MCF 10A (cell line): ENCODE measurements at regions not wholly inside any gene's neighbourhood (a gene's known extent, or its start where the extent isn't known, plus 50 kb on each side); places are given as distances from the start of the nearest gene placed in this dataset.

Source experiments
- BruUV-seq: library from RNA; stranded (reverse); fragments of 400-500 nt; replicated peaks from 2 replicates; lab custom pipeline; 2021; lab: Mats Ljungman, UMichigan
- CTCF ChIA-PET: fragments of 300-600 bp; sonication (Branson Sonifier 250); formaldehyde crosslinking; extraction: SDS; loops from one replicate; lab custom pipeline; 2021; ENCODE audit warnings: antibody characterized with exemption, inconsistent platforms; lab: Yijun Ruan, JAX
- POLR2A ChIA-PET: fragments of 300-600, 350-650 bp; sonication (Branson Sonifier 250); formaldehyde crosslinking; extraction: SDS; loops from one replicate; lab custom pipeline; 2020; ENCODE audit warnings: antibody characterized with exemption, inconsistent platforms; lab: Yijun Ruan, JAX
- DNase-seq: peaks from one replicate; pipeline ENCODE4 v3.0.0-alpha.2; 2018; ENCODE audit not compliant: unreplicated experiment
- H3K27ac Mint-ChIP-seq: one replicate; pipeline ENCODE4 v1.8.0; 2022; ENCODE audit warnings: mild to moderate bottlenecking, low read depth, mixed read lengths; ENCODE audit not compliant: unreplicated experiment
- H3K27me3 Mint-ChIP-seq: one replicate; pipeline ENCODE4 v1.8.0; 2022; ENCODE audit warnings: mixed read lengths; ENCODE audit not compliant: insufficient read depth, unreplicated experiment
- H3K36me3 Mint-ChIP-seq: one replicate; pipeline ENCODE4 v1.8.0; 2022; ENCODE audit warnings: mild to moderate bottlenecking, moderate library complexity, mixed read lengths; ENCODE audit not compliant: insufficient read depth, unreplicated experiment
- H3K4me1 Mint-ChIP-seq: one replicate; pipeline ENCODE4 v1.8.0; 2022; ENCODE audit warnings: mixed read lengths; ENCODE audit not compliant: insufficient read depth, unreplicated experiment
- H3K4me3 Mint-ChIP-seq: one replicate; pipeline ENCODE4 v1.8.0; 2022; ENCODE audit warnings: mild to moderate bottlenecking, moderate library complexity, mixed read lengths; ENCODE audit not compliant: unreplicated experiment
- H3K9me3 Mint-ChIP-seq: one replicate; pipeline ENCODE4 v1.8.0; 2022; ENCODE audit warnings: mixed read lengths; ENCODE audit not compliant: unreplicated experiment
- CTCF ChIP-seq: fragments of 200-600 bp; IDR thresholded peaks from one replicate; pipeline ENCODE4 v1.8.0; 2022; ENCODE audit warnings: antibody characterized with exemption, mild to moderate bottlenecking; ENCODE audit not compliant: unreplicated experiment
- intact Hi-C: fragments of 100-400 bp; cut with micrococcal nuclease; formaldehyde crosslinking; loops from 2 replicates; pipeline ENCODE4 v1.14.1; 2022

- peaks cover 20% of the 10 kb centered on the region for H3K9me3 Mint-ChIP-seq
- H3K27ac Mint-ChIP-seq, result no peak overlapping the region
- CTCF ChIA-PET, result no interaction called here
- intact Hi-C loops, result no loop called here
- BruUV-seq, result no TSS peak
- DNase-seq, result no peak
- H3K4me3 Mint-ChIP-seq, result no peak overlapping the region
- TF ChIP-seq CTCF, result no peak
- no peaks in the 10 kb centered on the region for H3K4me1 Mint-ChIP-seq
- POLR2A ChIA-PET, result no interaction called here
- H3K27me3 Mint-ChIP-seq, result peaks cover 9% of the 10 kb centered on the region
- H3K36me3 Mint-ChIP-seq, result no peaks in the 10 kb centered on the region
Observed at GRCh38 chr11:116438651-116439360, 334.0 kb downstream of the BUD13 start.

DNA sequence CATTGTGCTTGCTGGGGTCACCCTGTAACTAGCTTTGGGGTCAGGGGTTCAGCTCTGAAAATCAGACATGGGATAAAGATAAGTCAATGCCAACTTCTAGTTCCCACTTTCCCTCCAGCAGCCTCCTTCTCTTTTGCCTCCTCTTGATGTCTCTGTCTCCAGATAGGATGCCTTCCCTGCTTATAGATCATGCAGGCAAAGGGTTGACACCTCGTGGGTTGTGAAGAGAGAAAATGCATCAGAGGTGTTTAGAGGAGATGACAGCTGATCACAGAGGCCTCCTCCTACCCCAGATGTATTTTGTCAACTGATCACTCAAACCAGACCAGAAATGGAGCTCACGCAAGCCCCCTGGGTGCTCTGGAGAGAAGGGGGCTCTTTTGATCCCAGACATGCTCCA lies 337.8 kb downstream of the BUD13 start:
- Mint-ChIP-seq H3K27ac (no peak overlapping the region), H3K27me3 (peaks cover 9% of the 10 kb centered on the region), H3K36me3 (no peaks in the 10 kb centered on the region), H3K4me1 (no peaks in the 10 kb centered on the region), H3K9me3 (peaks cover 23% of the 10 kb centered on the region), H3K4me3 (no peak overlapping the region)
- TF ChIP-seq CTCF, result no peak
- BruUV-seq, result no TSS peak
- POLR2A ChIA-PET, result interaction anchor here (0.7 kb wide), 1 partner anchor 39 kb away, joined by 4 read pairs; no protein-coding TSS in a partner anchor
- CTCF ChIA-PET, result interaction anchor here (0.7 kb wide), 1 partner anchor 210 kb away, joined by 3 read pairs; no protein-coding TSS in a partner anchor
- DNase-seq, result no peak
- intact Hi-C loops, result no loop called here

DNA sequence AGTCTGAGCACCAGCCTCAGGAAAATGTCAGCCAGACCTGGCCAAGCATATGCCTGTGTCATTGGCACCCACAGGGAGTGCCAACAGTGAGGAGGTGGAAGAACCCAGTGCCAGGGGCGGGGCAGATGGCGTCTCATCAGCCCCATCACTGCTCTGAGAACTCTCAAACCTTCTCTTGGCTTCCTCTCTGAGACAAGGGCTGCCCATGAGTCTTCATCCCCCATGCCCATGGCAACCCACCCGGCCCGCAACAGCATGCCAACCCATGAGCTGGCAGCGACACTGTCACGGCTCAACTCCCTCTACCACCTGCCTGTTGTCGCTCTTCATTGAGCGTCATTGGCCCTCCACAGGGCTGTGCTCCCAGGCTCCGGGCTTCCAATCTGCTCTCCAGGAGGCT lies 340.5 kb downstream of the BUD13 start:
- H3K4me3 Mint-ChIP-seq, result no peak overlapping the region
- H3K36me3 Mint-ChIP-seq, result no peaks in the 10 kb centered on the region
- DNase-seq, result no peak
- ChIA-PET CTCF (no interaction called here), POLR2A (no interaction called here)
- intact Hi-C loops, result no loop called here
- H3K27me3 Mint-ChIP-seq, result no peaks in the 10 kb centered on the region
- peaks cover 17% of the 10 kb centered on the region for H3K9me3 Mint-ChIP-seq
- no peaks in the 10 kb centered on the region for H3K4me1 Mint-ChIP-seq
- no peak for TF ChIP-seq CTCF
- H3K27ac Mint-ChIP-seq, result no peak overlapping the region
- no TSS peak for BruUV-seq

- Mint-ChIP-seq H3K4me3 (no peak overlapping the region), H3K9me3 (peaks cover 17% of the 10 kb centered on the region), H3K4me1 (no peaks in the 10 kb centered on the region), H3K27me3 (no peaks in the 10 kb centered on the region), H3K36me3 (no peaks in the 10 kb centered on the region), H3K27ac (no peak overlapping the region)
- no peak for DNase-seq
- no TSS peak for BruUV-seq
- ChIA-PET CTCF (no interaction called here), POLR2A (no interaction called here)
- no peak for TF ChIP-seq CTCF
- intact Hi-C loops, result no loop called here
Observed at GRCh38 chr11:116431842-116432241, 340.9 kb downstream of the BUD13 start.
